GM12875 (cell line): ENCODE measurements at regions not wholly inside any gene's neighbourhood (a gene's known extent, or its start where the extent isn't known, plus 50 kb on each side); places are given as distances from the start of the nearest gene placed in this dataset.

Experiments
- H3K4me3 ChIP-seq: one replicate; pipeline ENCODE4 v1.5.1; 2011; ENCODE audit warnings: low read depth, low read length, control low read depth
- TF ChIP-seq, protein P1 (sequence below): IDR thresholded peaks from 2 replicates; pipeline ENCODE4 v1.5.1; 2011; ENCODE audit warnings: low read depth, mild to moderate bottlenecking, control low read depth, inconsistent platforms, low read length, moderate library complexity, borderline replicate concordance; ENCODE audit not compliant: insufficient read depth

DNA sequence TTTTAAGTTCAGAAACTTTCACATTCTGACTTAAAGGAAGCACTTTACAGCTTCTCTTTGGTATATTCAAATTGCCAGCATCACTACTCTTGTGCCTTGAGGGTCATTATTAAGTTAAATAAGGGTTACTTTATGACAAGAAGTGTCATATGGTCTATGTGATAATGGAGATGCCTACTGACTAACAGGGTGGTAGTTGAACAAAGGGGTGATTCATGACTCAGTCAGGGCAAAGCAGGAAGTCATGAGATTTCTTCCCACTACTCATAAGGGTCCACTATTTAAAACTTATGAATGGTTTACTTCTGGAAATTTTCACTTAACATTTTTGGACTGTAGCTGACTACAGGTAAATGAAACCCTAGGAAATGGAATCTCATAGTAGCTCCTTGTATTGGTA is 938.3 kb upstream of the PTPRD start:
- H3K4me3 ChIP-seq = no peak overlapping the region
- TF ChIP-seq, protein P1, sequence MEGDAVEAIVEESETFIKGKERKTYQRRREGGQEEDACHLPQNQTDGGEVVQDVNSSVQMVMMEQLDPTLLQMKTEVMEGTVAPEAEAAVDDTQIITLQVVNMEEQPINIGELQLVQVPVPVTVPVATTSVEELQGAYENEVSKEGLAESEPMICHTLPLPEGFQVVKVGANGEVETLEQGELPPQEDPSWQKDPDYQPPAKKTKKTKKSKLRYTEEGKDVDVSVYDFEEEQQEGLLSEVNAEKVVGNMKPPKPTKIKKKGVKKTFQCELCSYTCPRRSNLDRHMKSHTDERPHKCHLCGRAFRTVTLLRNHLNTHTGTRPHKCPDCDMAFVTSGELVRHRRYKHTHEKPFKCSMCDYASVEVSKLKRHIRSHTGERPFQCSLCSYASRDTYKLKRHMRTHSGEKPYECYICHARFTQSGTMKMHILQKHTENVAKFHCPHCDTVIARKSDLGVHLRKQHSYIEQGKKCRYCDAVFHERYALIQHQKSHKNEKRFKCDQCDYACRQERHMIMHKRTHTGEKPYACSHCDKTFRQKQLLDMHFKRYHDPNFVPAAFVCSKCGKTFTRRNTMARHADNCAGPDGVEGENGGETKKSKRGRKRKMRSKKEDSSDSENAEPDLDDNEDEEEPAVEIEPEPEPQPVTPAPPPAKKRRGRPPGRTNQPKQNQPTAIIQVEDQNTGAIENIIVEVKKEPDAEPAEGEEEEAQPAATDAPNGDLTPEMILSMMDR = no peak

DNA sequence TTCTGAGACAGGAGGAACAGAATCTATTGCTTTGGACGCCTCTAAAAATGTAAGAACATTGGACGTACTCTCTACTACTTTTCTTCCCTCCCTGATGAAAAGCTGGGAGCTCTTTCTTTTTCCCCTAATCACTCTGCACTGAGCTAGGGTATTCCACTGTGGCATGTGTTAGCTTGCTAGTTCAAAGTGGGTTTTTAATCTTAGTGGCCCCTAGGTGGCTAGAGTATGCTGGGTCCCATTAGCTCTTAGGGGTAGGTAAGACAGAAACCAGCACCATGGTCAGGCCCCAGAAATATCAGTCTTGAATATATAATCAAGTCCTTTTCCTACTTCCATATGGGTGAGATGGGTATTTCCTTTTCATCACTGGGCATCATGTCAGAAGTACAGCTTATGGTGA is 945.2 kb upstream of the PTPRD start:
- TF ChIP-seq, protein P1 = no peak
- no peak overlapping the region for H3K4me3 ChIP-seq

DNA sequence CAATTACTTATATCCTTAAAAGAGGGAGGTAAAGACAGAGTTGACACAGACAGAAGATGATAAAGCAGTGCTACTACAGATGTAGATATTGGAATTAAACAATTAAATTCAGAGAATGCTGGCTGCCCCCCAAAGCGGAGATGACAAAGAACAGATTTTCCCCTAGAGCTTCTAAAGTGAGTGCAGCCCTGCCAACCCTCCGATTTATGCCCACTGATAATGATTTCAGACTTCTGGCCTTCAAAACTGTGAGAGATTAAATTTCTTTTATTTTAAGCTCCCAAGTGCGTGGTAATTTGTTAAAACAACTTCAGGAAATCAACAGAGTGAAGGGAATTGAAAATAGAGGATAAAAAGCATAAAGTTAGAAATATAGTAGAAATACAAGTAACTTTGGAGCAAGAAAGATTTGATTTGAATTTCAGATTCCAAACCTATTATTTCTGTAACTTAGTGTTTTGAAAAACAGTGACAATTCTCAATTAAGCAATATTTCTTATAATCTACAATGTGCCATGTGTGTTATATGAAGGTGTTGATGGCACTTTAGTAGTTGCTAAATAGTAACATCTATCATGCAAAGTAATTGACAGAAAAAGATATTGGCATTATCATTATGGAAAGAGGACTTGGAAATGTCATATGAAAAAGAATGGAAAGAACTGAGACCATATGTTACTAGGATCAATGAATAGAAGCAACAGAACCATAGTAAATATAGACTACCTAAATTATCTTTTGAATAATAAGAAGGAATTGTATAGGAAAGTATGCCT is 946.4 kb upstream of the PTPRD start:
- no peak overlapping the region for H3K4me3 ChIP-seq
- TF ChIP-seq, protein P1 = no peak

DNA sequence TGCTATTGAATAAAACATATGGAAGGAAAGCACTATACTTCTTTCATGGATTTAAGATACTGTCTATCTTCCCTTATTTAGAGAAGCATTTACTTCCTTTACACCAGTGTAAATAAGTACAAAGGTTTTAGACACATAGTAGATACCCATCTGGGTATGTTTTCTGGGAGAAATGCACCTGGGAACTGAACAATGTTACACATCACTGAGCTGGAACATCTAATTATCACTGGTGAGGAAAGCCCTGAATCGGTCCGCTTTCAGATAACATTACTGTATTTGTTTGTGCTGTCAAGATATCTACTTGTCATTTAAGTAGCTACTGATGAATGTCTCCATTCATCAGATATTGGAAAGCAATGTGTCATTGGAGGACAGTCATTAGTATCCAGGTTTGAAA is 964.7 kb upstream of the PTPRD start:
- no peak overlapping the region for H3K4me3 ChIP-seq
- TF ChIP-seq, protein P1 = no peak

DNA sequence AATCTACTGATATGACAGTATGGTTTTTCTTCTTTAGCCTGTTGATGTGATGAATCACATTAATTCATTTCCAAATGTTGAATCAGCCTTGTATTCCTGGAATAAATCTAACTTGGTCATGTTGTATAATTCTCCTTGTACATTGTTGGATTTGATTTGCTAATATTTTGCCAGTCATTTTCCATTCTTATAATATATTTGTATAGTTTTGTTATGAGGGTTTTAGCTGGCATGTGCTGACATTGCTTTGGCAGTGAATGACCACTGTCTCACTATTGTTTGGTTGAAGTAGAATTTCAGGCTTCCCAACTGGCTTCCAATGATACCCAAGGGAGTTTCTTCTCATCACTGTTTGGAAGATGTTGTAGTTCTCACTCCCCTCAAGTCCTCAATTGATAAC is 983.0 kb upstream of the PTPRD start:
- no peak overlapping the region for H3K4me3 ChIP-seq
- TF ChIP-seq, protein P1 = no peak

DNA sequence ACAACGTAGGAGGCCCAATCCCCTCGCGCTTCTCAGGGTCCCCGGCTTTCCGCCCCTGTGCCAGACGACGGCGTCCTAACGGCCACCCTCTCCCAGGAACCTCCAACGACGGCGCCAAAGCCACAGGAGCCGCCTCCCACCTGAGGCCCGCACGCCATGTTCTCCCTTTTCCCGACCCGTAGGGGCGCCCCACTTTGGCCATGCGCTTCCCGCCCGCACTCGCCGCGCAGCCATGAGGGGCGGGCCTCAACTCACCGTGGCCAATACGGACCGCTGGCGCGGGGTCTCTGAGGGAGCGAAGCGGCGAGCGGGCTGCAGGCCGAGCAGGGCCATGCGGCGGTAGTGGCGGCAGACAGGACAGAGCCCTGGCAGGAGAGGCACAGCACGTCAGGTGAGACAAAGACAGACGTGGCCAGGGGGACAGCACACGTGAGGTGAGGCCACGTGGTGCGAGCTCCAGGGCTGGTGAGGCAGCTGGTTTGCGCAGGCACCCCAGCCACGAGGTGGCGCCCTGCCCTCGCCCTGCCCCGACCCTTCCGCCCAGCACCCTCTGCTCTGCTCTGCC is 1005.5 kb upstream of the PTPRD start:
- H3K4me3 ChIP-seq = no peak overlapping the region
- TF ChIP-seq, protein P1 = peak; percentile 31

DNA sequence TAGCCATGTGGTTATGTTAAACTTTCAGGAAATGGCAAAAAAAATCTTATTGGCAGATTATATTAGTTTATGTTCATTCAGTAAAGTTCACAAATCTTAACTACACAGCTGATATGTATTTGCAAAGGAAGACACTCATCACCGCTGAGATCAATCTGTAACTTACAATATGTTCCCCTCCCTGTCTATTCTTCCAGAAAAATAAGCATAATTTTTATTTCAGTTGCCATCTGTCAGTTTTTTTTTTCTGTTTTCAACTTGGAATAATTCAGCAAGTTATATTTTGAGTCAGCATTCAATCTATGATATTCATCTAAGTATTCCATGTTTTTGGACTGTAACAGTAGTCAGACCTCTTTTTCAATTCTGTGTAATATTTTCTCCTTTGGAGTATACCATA is 1019.9 kb upstream of the PTPRD start:
- H3K4me3 ChIP-seq = no peak overlapping the region
- TF ChIP-seq, protein P1 = no peak
